GM21381 (cell line): ENCODE measurements at regions not wholly inside any gene's neighbourhood (a gene's known extent, or its start where the extent isn't known, plus 50 kb on each side); places are given as distances from the start of the nearest gene placed in this dataset.

Source experiments
- ATAC-seq: cut with Tn5 transposase; IDR thresholded peaks from one replicate; pipeline ENCODE4 v1.9.1; 2021; ENCODE audit warnings: mild to moderate bottlenecking, moderate library complexity; ENCODE audit not compliant: unreplicated experiment

GRCh38 chr13:79681069-79681468 is 200.1 kb downstream of the NDFIP2 start:
- no peak for ATAC-seq

DNA sequence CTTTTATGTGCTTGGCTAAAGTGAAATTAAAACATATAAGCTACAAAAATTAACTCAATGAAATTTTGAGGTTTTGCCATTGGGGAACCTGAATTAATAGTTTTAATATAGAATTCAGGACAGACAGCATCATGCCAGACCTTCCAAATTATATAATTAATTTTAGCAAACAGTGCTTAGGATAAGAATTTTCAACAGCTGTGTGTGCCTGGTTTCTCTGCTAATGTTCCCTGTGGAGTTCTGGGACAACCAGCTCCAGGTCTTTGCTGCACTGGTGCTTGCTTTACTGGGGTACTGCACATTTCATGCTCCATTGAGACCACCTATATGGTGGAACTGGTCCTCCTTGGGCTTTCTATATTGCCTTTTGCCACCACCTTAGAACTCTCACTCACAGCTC is 199.5 kb downstream of the NDFIP2 start:
- no peak for ATAC-seq

DNA sequence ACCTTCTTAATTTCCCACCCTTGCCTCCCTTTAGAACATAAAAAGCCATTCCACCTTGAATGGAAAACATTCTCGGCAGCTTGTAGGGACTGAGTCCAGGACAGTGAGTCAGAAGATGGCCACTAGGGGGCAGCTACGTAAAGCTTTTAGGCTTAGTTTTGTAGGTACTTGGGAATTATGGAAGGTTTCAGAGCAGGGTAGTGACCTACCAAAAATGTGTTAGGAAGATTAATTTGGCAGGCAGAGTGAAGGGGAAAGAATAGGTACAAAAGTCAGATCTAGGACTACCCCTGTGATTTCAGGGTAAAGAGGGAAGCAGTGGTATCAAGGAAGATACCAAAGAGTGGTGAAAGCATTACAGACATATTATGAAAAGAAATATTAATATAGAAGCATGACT is 198.4 kb downstream of the NDFIP2 start:
- peak; percentile 66 for ATAC-seq

DNA sequence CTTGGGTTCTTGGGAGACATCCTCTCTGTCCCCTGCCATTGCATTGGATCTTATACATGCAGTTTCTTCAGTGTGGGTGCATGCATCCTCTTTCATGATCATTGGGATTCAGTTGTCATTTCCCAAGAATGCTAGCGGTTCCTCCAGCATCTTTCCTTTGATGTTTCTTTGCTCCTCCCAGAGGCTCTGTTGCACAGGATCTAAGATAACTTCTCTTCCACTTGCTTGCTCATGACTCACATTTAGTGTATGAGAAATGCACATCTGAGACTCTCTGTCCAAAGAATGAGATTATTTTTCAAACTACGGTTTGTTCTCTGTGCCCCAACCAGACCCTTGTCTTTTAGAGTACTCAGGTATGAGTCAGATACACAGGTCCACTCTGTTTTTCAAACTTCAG is 197.1 kb downstream of the NDFIP2 start:
- no peak for ATAC-seq

GRCh38 chr13:79675931-79676660 is 195.1 kb downstream of the NDFIP2 start:
- ATAC-seq = no peak

DNA sequence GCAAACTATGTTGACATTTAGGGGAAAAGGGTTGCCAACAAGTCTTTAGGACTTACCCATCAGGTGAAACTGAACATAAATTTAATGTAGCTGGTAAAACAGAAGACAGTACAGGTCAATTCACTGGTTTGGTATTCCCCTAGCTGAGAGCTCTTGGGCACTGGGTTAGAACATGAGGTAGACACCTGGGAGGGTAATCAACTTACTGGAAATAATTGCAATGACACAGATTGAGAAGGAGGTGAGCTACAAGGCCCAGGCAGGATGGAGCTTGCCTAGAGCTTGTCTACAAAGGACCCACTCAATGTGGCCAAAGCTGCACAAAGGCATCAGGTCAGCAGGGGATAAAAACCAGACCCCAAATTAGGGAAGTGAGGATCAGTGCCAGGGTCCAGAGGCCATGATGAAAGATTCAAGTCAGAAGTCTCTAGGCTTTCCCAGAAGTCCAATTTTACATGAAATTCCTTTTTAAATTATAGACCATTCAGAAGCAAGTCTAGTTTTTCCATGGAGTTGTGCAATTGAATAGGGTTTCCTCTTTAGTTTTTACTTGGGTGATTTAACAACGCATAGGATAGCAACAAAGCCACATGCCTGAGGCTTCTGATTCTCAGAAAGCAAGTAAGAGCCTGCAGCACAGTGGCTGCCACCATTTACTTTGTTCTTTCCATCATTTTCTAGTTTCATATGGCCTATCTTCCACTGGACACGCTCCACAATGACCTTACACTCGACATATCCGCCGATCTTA is 194.0 kb downstream of the NDFIP2 start:
- no peak for ATAC-seq

GRCh38 chr13:79673993-79674377 is 193.0 kb downstream of the NDFIP2 start:
- ATAC-seq = no peak

GRCh38 chr13:79673310-79673992 is 192.5 kb downstream of the NDFIP2 start:
- no peak for ATAC-seq

- no peak for ATAC-seq
Measured at GRCh38 chr13:79671420-79671819, 190.5 kb downstream of the NDFIP2 start.

- ATAC-seq = no peak
Measured at GRCh38 chr13:79668201-79668752, 187.3 kb downstream of the NDFIP2 start.

DNA sequence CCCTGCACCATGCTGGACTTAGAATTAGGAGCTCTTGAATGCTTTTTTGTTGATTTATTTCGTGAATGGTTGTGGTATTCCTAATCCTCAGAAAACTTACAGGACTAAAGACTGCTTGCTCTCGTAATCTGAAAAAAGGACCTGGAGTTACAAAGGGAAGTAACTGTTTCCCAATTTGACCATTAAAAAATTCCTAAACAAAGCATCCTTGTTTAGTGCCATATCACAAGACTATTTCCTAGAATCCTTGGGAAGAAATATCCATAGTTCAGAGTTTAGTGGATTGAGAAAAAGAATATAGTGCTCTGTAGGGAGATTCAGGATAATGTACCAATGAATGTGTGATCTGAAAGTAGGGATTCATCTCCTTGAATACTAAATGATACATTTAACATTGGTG is 186.8 kb downstream of the NDFIP2 start:
- ATAC-seq = no peak

DNA sequence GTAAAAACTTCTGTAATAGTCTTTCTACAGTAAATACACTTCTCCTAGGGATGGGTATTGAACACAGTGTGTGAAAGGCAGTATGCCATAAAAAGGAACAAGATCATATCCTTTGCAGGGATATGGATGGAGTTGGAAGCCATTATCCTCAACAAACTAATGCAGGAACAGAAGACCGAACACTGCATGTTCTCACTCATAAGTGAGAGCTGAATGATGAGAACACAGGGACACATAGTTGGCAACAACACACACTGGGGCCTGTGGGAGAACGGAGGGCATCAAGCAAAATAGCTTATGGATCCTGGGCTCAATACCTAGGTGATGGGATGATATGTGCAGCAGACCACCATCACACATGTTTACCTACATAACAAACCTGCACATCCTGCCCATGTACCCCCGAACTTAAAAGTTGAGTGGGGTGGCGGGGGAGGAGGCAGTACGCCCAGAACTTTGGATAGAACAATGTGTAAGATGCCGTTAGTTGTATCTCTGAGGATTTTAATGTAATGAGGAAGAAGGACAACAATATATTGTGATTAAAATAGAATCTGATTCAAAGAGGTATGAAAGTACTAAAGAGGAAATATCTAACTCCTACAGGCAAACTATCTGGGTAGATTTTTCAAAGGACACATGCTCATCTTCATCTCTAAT is 183.2 kb downstream of the NDFIP2 start:
- no peak for ATAC-seq

DNA sequence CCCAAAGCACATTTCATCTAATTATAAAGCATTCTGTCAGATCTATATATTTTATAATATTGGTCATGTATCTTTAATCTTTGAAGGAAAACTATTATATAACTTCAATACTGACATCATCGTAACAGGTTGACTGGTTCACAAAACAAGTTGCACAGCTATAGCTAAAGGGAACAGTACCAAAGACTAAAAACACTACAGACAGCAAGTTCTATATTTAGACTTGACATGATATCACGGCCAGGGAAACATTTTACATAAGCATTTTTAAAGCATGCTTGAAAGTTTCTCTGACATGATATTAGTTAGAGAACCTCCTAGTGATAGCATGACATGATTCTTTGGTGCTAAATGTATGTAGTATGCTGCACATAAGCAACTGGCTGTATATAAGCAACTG is 182.5 kb downstream of the NDFIP2 start:
- ATAC-seq = no peak

- no peak for ATAC-seq
Measured at GRCh38 chr13:79662882-79663281, 181.9 kb downstream of the NDFIP2 start.

DNA sequence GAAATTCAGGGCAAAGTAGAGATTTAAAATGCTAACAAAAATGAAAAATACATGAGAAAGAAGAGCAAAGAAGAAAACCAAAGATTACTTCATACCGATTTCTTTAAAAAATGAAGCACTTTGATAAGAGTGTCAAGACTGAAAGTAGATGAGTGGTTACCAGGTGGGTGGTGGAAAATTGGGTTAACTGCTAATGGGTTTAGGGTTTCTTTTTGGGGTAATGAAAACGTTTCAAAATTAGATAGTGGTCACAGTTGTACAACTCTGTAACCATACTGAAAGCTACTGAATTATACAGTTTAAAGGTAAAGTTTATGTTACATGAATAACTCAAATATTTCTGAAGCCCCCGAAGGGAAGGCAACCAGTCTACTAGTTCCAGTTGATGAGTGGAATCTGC is 179.4 kb downstream of the NDFIP2 start:
- no peak for ATAC-seq

GRCh38 chr13:79659121-79659521 is 178.2 kb downstream of the NDFIP2 start:
- ATAC-seq = no peak

- no peak for ATAC-seq
Measured at GRCh38 chr13:79658333-79658975, 177.5 kb downstream of the NDFIP2 start.

DNA sequence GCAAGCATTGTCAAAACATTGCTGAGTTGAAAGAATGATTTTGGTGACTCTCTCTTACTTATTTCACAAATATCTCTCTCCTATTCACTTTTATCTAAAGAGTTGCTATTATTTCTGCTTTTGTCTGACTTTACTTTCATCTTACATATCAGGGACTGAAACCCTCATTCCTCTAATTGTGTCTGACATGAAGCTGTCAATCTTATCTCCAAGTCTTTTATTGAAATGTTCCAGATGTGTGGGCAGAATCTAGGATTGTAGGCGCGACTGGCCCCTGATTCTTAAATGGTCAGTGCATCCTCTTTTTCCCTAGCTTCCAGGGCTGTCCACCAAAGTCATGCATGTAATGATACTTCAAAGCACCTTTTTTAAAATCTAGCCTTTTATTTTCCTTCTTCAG is 174.6 kb downstream of the NDFIP2 start:
- no peak for ATAC-seq

GRCh38 chr13:79654520-79654919 is 173.6 kb downstream of the NDFIP2 start:
- no peak for ATAC-seq

DNA sequence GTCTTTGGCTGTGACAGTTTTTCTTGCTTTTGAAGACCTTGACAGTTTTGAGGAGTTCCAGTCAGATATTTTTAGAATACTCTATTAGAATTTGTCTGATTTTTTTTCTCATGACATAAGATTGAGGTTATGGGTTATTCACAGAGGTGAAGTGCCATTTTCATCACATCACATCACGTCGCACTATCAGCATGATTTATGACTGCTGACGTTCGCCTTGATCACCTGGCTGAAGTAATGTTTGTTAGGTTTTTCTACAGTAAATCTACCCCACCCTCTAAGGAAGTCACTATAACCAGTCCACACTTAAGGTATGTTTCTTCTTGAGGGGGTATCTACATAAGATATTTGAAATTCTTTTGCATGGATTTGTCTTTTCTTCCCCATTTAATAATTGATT is 169.7 kb downstream of the NDFIP2 start:
- no peak for ATAC-seq

DNA sequence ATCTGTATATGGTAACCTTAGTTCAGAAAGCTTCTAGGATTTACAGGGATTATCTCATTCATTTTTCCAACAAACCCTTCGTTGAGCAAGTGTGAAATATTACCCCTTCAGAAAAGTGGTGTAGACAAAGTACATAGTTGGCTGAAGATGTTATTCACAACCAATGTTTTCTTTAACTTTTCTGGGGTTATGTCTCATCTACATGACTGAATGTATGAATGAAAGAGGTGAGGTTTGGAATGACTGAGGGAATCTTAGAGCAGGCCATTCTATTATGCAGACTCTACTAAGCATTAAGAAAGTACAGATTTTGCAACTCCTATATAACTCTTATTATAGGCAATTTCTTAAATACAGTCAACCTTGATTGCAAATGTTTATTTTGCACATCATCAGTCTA is 167.2 kb downstream of the NDFIP2 start:
- no peak for ATAC-seq
